AG09309 (cell line): ENCODE measurements at regions not wholly inside any gene's neighbourhood (a gene's known extent, or its start where the extent isn't known, plus 50 kb on each side); places are given as distances from the start of the nearest gene placed in this dataset.

Experiments used
- DNase-seq: peaks from one replicate; pipeline ENCODE4 v3.0.0-alpha.2; 2010; ENCODE audit warnings: low read depth
- H3K4me3 ChIP-seq: 2 replicates; pipeline ENCODE4 v1.5.1; 2011; ENCODE audit warnings: mild to moderate bottlenecking, low read depth, low read length, moderate library complexity; ENCODE audit not compliant: control insufficient read depth
- CTCF ChIP-seq: IDR thresholded peaks from 2 replicates; pipeline ENCODE4 v1.5.1; 2011; ENCODE audit warnings: mild to moderate bottlenecking, low read depth, low read length, inconsistent platforms; ENCODE audit not compliant: insufficient read depth, control insufficient read depth; ENCODE audit errors: missing control alignments

GRCh38 chr9:107621436-107621835 is 131.9 kb upstream of the KLF4 start:
- no peak overlapping the region for H3K4me3 ChIP-seq
- TF ChIP-seq CTCF = no peak
- no peak for DNase-seq

GRCh38 chr9:107620801-107621200 is 131.2 kb upstream of the KLF4 start:
- TF ChIP-seq CTCF = no peak
- H3K4me3 ChIP-seq = no peak overlapping the region
- DNase-seq = no peak

- no peak for TF ChIP-seq CTCF
- no peak for DNase-seq
- H3K4me3 ChIP-seq = no peak overlapping the region
These were observed 130.7 kb upstream of the KLF4 start for GRCh38 chr9:107620236-107620635.

GRCh38 chr9:107615321-107615720 is 125.8 kb upstream of the KLF4 start:
- H3K4me3 ChIP-seq = no peak overlapping the region
- TF ChIP-seq CTCF = no peak
- DNase-seq = peak; percentile 73

GRCh38 chr9:107614765-107615164 is 125.2 kb upstream of the KLF4 start:
- no peak for TF ChIP-seq CTCF
- H3K4me3 ChIP-seq = no peak overlapping the region
- DNase-seq = no peak

- no peak for TF ChIP-seq CTCF
- H3K4me3 ChIP-seq = no peak overlapping the region
- no peak for DNase-seq
These were observed 123.8 kb upstream of the KLF4 start for GRCh38 chr9:107613321-107613720.

GRCh38 chr9:107612136-107612535 is 122.6 kb upstream of the KLF4 start:
- H3K4me3 ChIP-seq = no peak overlapping the region
- no peak for DNase-seq
- no peak for TF ChIP-seq CTCF
